WTC11 (cell line): ENCODE measurements at regions not wholly inside any gene's neighbourhood (a gene's known extent, or its start where the extent isn't known, plus 50 kb on each side); places are given as distances from the start of the nearest gene placed in this dataset.

Source experiments
- ATAC-seq: fragments of 200-7000 bp; cut with Tn5 transposase; 2 replicates; pipeline ENCODE4 v1.10.0; 2021; ENCODE audit warnings: mild to moderate bottlenecking, moderate library complexity
- CTCF ChIA-PET: fragments of 300-600 bp; sonication (Branson Sonifier 250); formaldehyde crosslinking; loops from one replicate; lab custom pipeline; 2021; ENCODE audit warnings: antibody characterized with exemption; lab: Charles Lee
- POLR2A ChIA-PET: fragments of 350-600 bp; sonication (Branson Sonifier 250); formaldehyde crosslinking; loops from one replicate; lab custom pipeline; 2021; ENCODE audit warnings: antibody characterized with exemption; lab: Charles Lee
- DNase-seq: peaks from one replicate; pipeline ENCODE4 v3.0.0; 2021; ENCODE audit warnings: low spot score
- H3K27ac Mint-ChIP-seq: 2 replicates; pipeline ENCODE4 v1.8.0; 2021; ENCODE audit warnings: mixed read lengths
- H3K27me3 Mint-ChIP-seq: 2 replicates; pipeline ENCODE4 v1.8.0; 2021; ENCODE audit warnings: low read depth, mild to moderate bottlenecking, moderate library complexity, mixed read lengths
- H3K36me3 Mint-ChIP-seq: 2 replicates; pipeline ENCODE4 v1.8.0; 2021; ENCODE audit warnings: mixed read lengths
- H3K4me1 Mint-ChIP-seq: 2 replicates; pipeline ENCODE4 v1.8.0; 2022; ENCODE audit warnings: mixed read lengths
- H3K4me3 Mint-ChIP-seq: 2 replicates; pipeline ENCODE4 v1.8.0; 2021; ENCODE audit warnings: mild to moderate bottlenecking, moderate library complexity, mixed read lengths
- H3K9me3 Mint-ChIP-seq: 2 replicates; pipeline ENCODE4 v1.8.0; 2021; ENCODE audit warnings: mixed read lengths
- ATF2 ChIP-seq: sonication (generic); formaldehyde crosslinking; IDR thresholded peaks from 2 replicates; pipeline ENCODE4 v1.8.1; 2022; ENCODE audit warnings: low read depth, missing genetic modification reagents, borderline replicate concordance
- CBFB ChIP-seq: sonication (generic); formaldehyde crosslinking; IDR thresholded peaks from 2 replicates; pipeline ENCODE4 v1.8.1; 2022; ENCODE audit warnings: mild to moderate bottlenecking, low read depth, missing genetic modification reagents
- CREB1 ChIP-seq: sonication (generic); formaldehyde crosslinking; IDR thresholded peaks from 2 replicates; pipeline ENCODE4 v1.8.0; 2023; ENCODE audit warnings: mild to moderate bottlenecking, missing genetic modification reagents
- CREM ChIP-seq: sonication (generic); formaldehyde crosslinking; IDR thresholded peaks from 2 replicates; pipeline ENCODE4 v1.8.1; 2022; ENCODE audit warnings: mild to moderate bottlenecking, missing genetic modification reagents, moderate library complexity
- FOXJ3 ChIP-seq: sonication (generic); formaldehyde crosslinking; IDR thresholded peaks from 2 replicates; pipeline ENCODE4 v1.9.0; 2021; ENCODE audit warnings: missing genetic modification reagents, mild to moderate bottlenecking, borderline replicate concordance
- FOXK1 ChIP-seq: sonication (generic); formaldehyde crosslinking; IDR thresholded peaks from 2 replicates; pipeline ENCODE4 v1.8.0; 2022; ENCODE audit warnings: mild to moderate bottlenecking, moderate library complexity, missing genetic modification reagents
- FOXP1 ChIP-seq: sonication (generic); formaldehyde crosslinking; IDR thresholded peaks from 2 replicates; pipeline ENCODE4 v1.8.0; 2022; ENCODE audit warnings: missing genetic modification reagents, mild to moderate bottlenecking, moderate library complexity, borderline replicate concordance
- GABPB1 ChIP-seq: sonication (generic); formaldehyde crosslinking; IDR thresholded peaks from 2 replicates; pipeline ENCODE4 v1.8.1; 2023; ENCODE audit warnings: mild to moderate bottlenecking, missing genetic modification reagents
- GRHL2 ChIP-seq: fragments of 250-450 bp; sonication (Bioruptor Pico); IDR thresholded peaks from 2 replicates; pipeline ENCODE4 v1.8.0; 2022; ENCODE audit warnings: mild to moderate bottlenecking, moderate library complexity; ENCODE audit not compliant: insufficient replicate concordance, severe bottlenecking
- JAZF1 ChIP-seq: fragments of 250-450 bp; sonication (Bioruptor Pico); IDR thresholded peaks from 2 replicates; pipeline ENCODE4 v1.9.0; 2021; ENCODE audit warnings: moderate library complexity, mild to moderate bottlenecking, inconsistent platforms
- JUN ChIP-seq: sonication (generic); formaldehyde crosslinking; IDR thresholded peaks from 2 replicates; pipeline ENCODE4 v1.8.0; 2023; ENCODE audit warnings: mild to moderate bottlenecking, missing genetic modification reagents
- NR2C2 ChIP-seq: sonication (generic); formaldehyde crosslinking; IDR thresholded peaks from 2 replicates; pipeline ENCODE4 v1.8.0; 2022; ENCODE audit warnings: mild to moderate bottlenecking, missing genetic modification reagents
- PREB ChIP-seq: sonication (generic); formaldehyde crosslinking; IDR thresholded peaks from 2 replicates; pipeline ENCODE4 v1.8.1; 2022; ENCODE audit warnings: mild to moderate bottlenecking, missing genetic modification reagents, moderate library complexity, borderline replicate concordance
- PRRX2 ChIP-seq: fragments of 250-450 bp; sonication (Bioruptor Pico); IDR thresholded peaks from 2 replicates; pipeline ENCODE4 v1.8.0; 2021; ENCODE audit warnings: mild to moderate bottlenecking
- RELA ChIP-seq: sonication (generic); formaldehyde crosslinking; IDR thresholded peaks from 2 replicates; pipeline ENCODE4 v1.8.1; 2022; ENCODE audit warnings: missing genetic modification reagents, mild to moderate bottlenecking, borderline replicate concordance
- USF1 ChIP-seq: sonication (generic); formaldehyde crosslinking; IDR thresholded peaks from 2 replicates; pipeline ENCODE4 v1.8.0; 2022; ENCODE audit warnings: mild to moderate bottlenecking, missing genetic modification reagents
- ZNF263 ChIP-seq: sonication (generic); formaldehyde crosslinking; IDR thresholded peaks from 2 replicates; pipeline ENCODE4 v1.8.1; 2022; ENCODE audit warnings: low read depth, mild to moderate bottlenecking, moderate library complexity, missing genetic modification reagents
- ZNF396 ChIP-seq: fragments of 250-450 bp; sonication (Bioruptor Pico); IDR thresholded peaks from 2 replicates; pipeline ENCODE4 v1.8.0; 2021; ENCODE audit warnings: mild to moderate bottlenecking, moderate library complexity, borderline replicate concordance
- ZNF671 ChIP-seq: fragments of 250-450 bp; sonication (Bioruptor Pico); IDR thresholded peaks from 2 replicates; pipeline ENCODE4 v1.8.0; 2021; ENCODE audit warnings: mild to moderate bottlenecking
- TF ChIP-seq, protein P1 (sequence below): sonication (generic); formaldehyde crosslinking; IDR thresholded peaks from 2 replicates; pipeline ENCODE4 v1.8.0; 2023; ENCODE audit warnings: mild to moderate bottlenecking, missing genetic modification reagents
- TF ChIP-seq, protein P2 (sequence below): fragments of 200-600 bp; IDR thresholded peaks from 2 replicates; pipeline ENCODE4 v1.8.0; 2022; ENCODE audit warnings: antibody characterized with exemption
- TF ChIP-seq, protein P3 (sequence below): fragments of 250-450 bp; sonication (Bioruptor Pico); IDR thresholded peaks from 2 replicates; pipeline ENCODE4 v1.8.0; 2021; ENCODE audit warnings: mild to moderate bottlenecking

DNA sequence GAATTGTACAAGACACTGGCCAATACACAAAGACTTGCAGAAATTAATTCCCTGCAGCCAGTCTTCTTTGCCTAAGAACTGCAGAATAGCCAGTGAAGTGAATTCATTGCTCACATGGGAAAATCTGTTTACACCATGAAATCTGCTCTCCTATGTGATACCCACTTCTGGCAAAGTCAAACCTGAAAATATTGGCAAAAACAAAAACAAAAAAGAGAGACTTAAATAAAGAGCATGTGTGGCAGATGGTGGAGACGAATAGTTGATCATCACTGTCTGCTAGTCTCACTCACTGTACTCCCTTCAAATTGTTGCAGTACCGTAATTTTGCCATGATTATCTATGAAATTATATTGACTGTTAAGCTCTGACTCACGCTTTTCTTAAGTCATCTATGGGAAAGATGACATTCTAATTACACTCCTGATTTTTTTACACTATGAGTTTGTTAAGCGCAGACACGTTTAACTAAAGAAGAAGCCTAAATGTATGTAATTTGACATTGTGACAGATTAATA is 406.8 kb downstream of the PCDH7 start (continued):
- TF ChIP-seq CREM (CRISPR knock-in tag), result no peak
- TF ChIP-seq, protein P1, sequence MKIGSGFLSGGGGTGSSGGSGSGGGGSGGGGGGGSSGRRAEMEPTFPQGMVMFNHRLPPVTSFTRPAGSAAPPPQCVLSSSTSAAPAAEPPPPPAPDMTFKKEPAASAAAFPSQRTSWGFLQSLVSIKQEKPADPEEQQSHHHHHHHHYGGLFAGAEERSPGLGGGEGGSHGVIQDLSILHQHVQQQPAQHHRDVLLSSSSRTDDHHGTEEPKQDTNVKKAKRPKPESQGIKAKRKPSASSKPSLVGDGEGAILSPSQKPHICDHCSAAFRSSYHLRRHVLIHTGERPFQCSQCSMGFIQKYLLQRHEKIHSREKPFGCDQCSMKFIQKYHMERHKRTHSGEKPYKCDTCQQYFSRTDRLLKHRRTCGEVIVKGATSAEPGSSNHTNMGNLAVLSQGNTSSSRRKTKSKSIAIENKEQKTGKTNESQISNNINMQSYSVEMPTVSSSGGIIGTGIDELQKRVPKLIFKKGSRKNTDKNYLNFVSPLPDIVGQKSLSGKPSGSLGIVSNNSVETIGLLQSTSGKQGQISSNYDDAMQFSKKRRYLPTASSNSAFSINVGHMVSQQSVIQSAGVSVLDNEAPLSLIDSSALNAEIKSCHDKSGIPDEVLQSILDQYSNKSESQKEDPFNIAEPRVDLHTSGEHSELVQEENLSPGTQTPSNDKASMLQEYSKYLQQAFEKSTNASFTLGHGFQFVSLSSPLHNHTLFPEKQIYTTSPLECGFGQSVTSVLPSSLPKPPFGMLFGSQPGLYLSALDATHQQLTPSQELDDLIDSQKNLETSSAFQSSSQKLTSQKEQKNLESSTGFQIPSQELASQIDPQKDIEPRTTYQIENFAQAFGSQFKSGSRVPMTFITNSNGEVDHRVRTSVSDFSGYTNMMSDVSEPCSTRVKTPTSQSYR (CRISPR knock-in tag), result no peak
- TF ChIP-seq, all 79 proteins: peak for 0

GRCh38 chr4:31130930-31131329 is 410.8 kb downstream of the PCDH7 start:
- TF ChIP-seq, protein P2, sequence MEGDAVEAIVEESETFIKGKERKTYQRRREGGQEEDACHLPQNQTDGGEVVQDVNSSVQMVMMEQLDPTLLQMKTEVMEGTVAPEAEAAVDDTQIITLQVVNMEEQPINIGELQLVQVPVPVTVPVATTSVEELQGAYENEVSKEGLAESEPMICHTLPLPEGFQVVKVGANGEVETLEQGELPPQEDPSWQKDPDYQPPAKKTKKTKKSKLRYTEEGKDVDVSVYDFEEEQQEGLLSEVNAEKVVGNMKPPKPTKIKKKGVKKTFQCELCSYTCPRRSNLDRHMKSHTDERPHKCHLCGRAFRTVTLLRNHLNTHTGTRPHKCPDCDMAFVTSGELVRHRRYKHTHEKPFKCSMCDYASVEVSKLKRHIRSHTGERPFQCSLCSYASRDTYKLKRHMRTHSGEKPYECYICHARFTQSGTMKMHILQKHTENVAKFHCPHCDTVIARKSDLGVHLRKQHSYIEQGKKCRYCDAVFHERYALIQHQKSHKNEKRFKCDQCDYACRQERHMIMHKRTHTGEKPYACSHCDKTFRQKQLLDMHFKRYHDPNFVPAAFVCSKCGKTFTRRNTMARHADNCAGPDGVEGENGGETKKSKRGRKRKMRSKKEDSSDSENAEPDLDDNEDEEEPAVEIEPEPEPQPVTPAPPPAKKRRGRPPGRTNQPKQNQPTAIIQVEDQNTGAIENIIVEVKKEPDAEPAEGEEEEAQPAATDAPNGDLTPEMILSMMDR, result no peak
- TF ChIP-seq NR2C2 (CRISPR knock-in tag) (no peak), CREB1 (CRISPR knock-in tag) (no peak), CREM (CRISPR knock-in tag) (no peak), PRRX2 (CRISPR knock-in tag) (no peak), ZNF671 (no peak), FOXK1 (no peak), FOXJ3 (CRISPR knock-in tag) (no peak), RELA (CRISPR knock-in tag) (no peak), USF1 (no peak), ZNF263 (CRISPR knock-in tag) (no peak), ZNF396 (CRISPR knock-in tag) (no peak), FOXP1 (CRISPR knock-in tag) (no peak)
- no peaks in the 10 kb centered on the region for H3K36me3 Mint-ChIP-seq
- ATAC-seq (peak; percentile 51), DNase-seq (no peak)
- H3K4me3 Mint-ChIP-seq, result no peak overlapping the region
- H3K9me3 Mint-ChIP-seq, result no peaks in the 10 kb centered on the region
- no peak overlapping the region for H3K27ac Mint-ChIP-seq
- H3K27me3 Mint-ChIP-seq, result no peaks in the 10 kb centered on the region
- CTCF ChIA-PET, result no interaction called here
- POLR2A ChIA-PET, result no interaction called here
- H3K4me1 Mint-ChIP-seq, result peaks cover 7% of the 10 kb centered on the region

DNA sequence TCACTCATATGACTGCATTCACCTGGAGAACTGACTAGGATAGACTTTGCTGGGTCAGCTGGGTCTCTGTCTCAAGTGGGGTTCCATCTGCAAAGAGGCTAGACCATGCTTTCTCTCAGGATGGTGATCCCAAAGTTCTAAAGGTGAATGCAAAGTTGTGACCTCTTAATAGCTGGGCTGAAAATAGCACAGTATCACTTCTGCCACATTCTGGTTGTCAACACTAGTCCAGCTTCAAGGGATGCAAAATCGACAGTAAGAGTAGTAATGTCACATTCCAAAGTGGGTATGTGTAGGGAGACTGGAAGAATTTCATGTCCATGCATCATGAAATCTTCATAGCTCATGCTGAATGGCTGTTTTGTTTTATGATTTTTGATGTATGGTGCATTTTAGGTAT is 414.6 kb downstream of the PCDH7 start:
- DNase-seq (no peak), ATAC-seq (no peak)
- ChIA-PET CTCF (no interaction called here), POLR2A (no interaction called here)
- Mint-ChIP-seq H3K9me3 (no peaks in the 10 kb centered on the region), H3K4me1 (peaks cover 7% of the 10 kb centered on the region), H3K27me3 (no peaks in the 10 kb centered on the region), H3K36me3 (no peaks in the 10 kb centered on the region), H3K27ac (no peak overlapping the region), H3K4me3 (no peak overlapping the region)
- TF ChIP-seq CREB1 (CRISPR knock-in tag) (no peak), PREB (no peak), GABPB1 (no peak), CBFB (no peak), JUN (CRISPR knock-in tag) (no peak), ATF2 (CRISPR knock-in tag) (no peak), GRHL2 (CRISPR knock-in tag) (no peak), JAZF1 (CRISPR knock-in tag) (no peak)
- TF ChIP-seq, protein P3, sequence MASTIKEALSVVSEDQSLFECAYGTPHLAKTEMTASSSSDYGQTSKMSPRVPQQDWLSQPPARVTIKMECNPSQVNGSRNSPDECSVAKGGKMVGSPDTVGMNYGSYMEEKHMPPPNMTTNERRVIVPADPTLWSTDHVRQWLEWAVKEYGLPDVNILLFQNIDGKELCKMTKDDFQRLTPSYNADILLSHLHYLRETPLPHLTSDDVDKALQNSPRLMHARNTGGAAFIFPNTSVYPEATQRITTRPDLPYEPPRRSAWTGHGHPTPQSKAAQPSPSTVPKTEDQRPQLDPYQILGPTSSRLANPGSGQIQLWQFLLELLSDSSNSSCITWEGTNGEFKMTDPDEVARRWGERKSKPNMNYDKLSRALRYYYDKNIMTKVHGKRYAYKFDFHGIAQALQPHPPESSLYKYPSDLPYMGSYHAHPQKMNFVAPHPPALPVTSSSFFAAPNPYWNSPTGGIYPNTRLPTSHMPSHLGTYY (CRISPR knock-in tag), result no peak
